ENCODE measurements at regions not wholly inside any gene's neighbourhood (a gene's known extent, or its start where the extent isn't known, plus 50 kb on each side); places are given as distances from the start of the nearest gene placed in this dataset.

GRCh38 chr16:85332175-85332574 lies 219.9 kb upstream of the CIBAR2 start:
- CTCF ChIA-PET = interaction anchor here (1.1 kb wide), 1 partner anchor 35 kb away, joined by 3 read pairs; no protein-coding TSS in a partner anchor
- Mint-ChIP-seq H3K4me3 (no peak overlapping the region), H3K4me1 (peaks cover 6% of the 10 kb centered on the region), H3K27me3 (peaks cover 28% of the 10 kb centered on the region), H3K27ac (no peak overlapping the region), H3K9me3 (ENCODE audit: low read depth) (no peaks in the 10 kb centered on the region), H3K36me3 (no peaks in the 10 kb centered on the region)
- ATAC-seq (no peak), DNase-seq (no peak)

- H3K36me3 Mint-ChIP-seq = no peaks in the 10 kb centered on the region
- H3K27ac Mint-ChIP-seq = no peak overlapping the region
- DNase-seq = no peak
- no peak for ATAC-seq
- CTCF ChIA-PET = interaction anchor here (0.8 to 0.9 kb wide), 2 partner anchors 28 to 36 kb away, joined by 3 read pairs; no protein-coding TSS in a partner anchor
- peaks cover 6% of the 10 kb centered on the region for H3K4me1 Mint-ChIP-seq
- peaks cover 20% of the 10 kb centered on the region for H3K27me3 Mint-ChIP-seq
- no peak overlapping the region for H3K4me3 Mint-ChIP-seq
- H3K9me3 Mint-ChIP-seq (ENCODE audit: low read depth) = no peaks in the 10 kb centered on the region
Observed at GRCh38 chr16:85333337-85333736, 221.1 kb upstream of the CIBAR2 start.

GRCh38 chr16:85333744-85334640 lies 221.7 kb upstream of the CIBAR2 start:
- peaks cover 20% of the 10 kb centered on the region for H3K27me3 Mint-ChIP-seq
- no peak overlapping the region for H3K4me3 Mint-ChIP-seq
- H3K27ac Mint-ChIP-seq = no peak overlapping the region
- ATAC-seq = no peak
- DNase-seq = no peak
- H3K36me3 Mint-ChIP-seq = no peaks in the 10 kb centered on the region
- H3K9me3 Mint-ChIP-seq (ENCODE audit: low read depth) = no peaks in the 10 kb centered on the region
- H3K4me1 Mint-ChIP-seq = peaks cover 6% of the 10 kb centered on the region
- CTCF ChIA-PET = interaction anchor here (0.8 to 1.1 kb wide), 4 partner anchors 27 to 32 kb away, joined by 3 read pairs; no protein-coding TSS in a partner anchor

- ATAC-seq = no peak
- CTCF ChIA-PET = interaction anchor here (0.8 to 1.1 kb wide), 3 partner anchors 28 to 33 kb away, joined by 3 read pairs; no protein-coding TSS in a partner anchor
- Mint-ChIP-seq H3K27me3 (peaks cover 17% of the 10 kb centered on the region), H3K4me3 (no peak overlapping the region), H3K4me1 (peaks cover 6% of the 10 kb centered on the region), H3K36me3 (no peaks in the 10 kb centered on the region), H3K27ac (no peak overlapping the region), H3K9me3 (ENCODE audit: low read depth) (no peaks in the 10 kb centered on the region)
- DNase-seq = no peak
Observed at GRCh38 chr16:85334718-85335583, 222.7 kb upstream of the CIBAR2 start.

GRCh38 chr16:85335584-85336491 lies 223.6 kb upstream of the CIBAR2 start:
- Mint-ChIP-seq H3K4me1 (peaks cover 2% of the 10 kb centered on the region), H3K27ac (no peak overlapping the region), H3K36me3 (no peaks in the 10 kb centered on the region), H3K9me3 (ENCODE audit: low read depth) (no peaks in the 10 kb centered on the region), H3K4me3 (no peak overlapping the region), H3K27me3 (peaks cover 11% of the 10 kb centered on the region)
- no peak for ATAC-seq
- CTCF ChIA-PET = no interaction called here
- no peak for DNase-seq

- CTCF ChIA-PET = no interaction called here
- peaks cover 2% of the 10 kb centered on the region for H3K4me1 Mint-ChIP-seq
- no peak for DNase-seq
- no peaks in the 10 kb centered on the region for H3K9me3 Mint-ChIP-seq (ENCODE audit: low read depth)
- no peak overlapping the region for H3K27ac Mint-ChIP-seq
- no peak overlapping the region for H3K4me3 Mint-ChIP-seq
- H3K27me3 Mint-ChIP-seq = peaks cover 11% of the 10 kb centered on the region
- ATAC-seq = no peak
- H3K36me3 Mint-ChIP-seq = no peaks in the 10 kb centered on the region
Observed at GRCh38 chr16:85337910-85338637, 225.8 kb upstream of the CIBAR2 start.

- H3K4me1 Mint-ChIP-seq = peaks cover 2% of the 10 kb centered on the region
- no peaks in the 10 kb centered on the region for H3K9me3 Mint-ChIP-seq (ENCODE audit: low read depth)
- no peak overlapping the region for H3K27ac Mint-ChIP-seq
- CTCF ChIA-PET = no interaction called here
- H3K36me3 Mint-ChIP-seq = no peaks in the 10 kb centered on the region
- H3K4me3 Mint-ChIP-seq = no peak overlapping the region
- peaks cover 11% of the 10 kb centered on the region for H3K27me3 Mint-ChIP-seq
- no peak for DNase-seq
- no peak for ATAC-seq
Observed at GRCh38 chr16:85338638-85338982, 226.3 kb upstream of the CIBAR2 start.

GRCh38 chr16:85338989-85339685 lies 226.9 kb upstream of the CIBAR2 start:
- no peaks in the 10 kb centered on the region for H3K9me3 Mint-ChIP-seq (ENCODE audit: low read depth)
- H3K4me3 Mint-ChIP-seq = no peak overlapping the region
- H3K4me1 Mint-ChIP-seq = peaks cover 2% of the 10 kb centered on the region
- no peak for DNase-seq
- CTCF ChIA-PET = no interaction called here
- ATAC-seq = no peak
- no peaks in the 10 kb centered on the region for H3K36me3 Mint-ChIP-seq
- H3K27ac Mint-ChIP-seq = no peak overlapping the region
- peaks cover 11% of the 10 kb centered on the region for H3K27me3 Mint-ChIP-seq

- ATAC-seq = no peak
- Mint-ChIP-seq H3K4me1 (no peaks in the 10 kb centered on the region), H3K36me3 (no peaks in the 10 kb centered on the region), H3K4me3 (no peak overlapping the region), H3K27ac (no peak overlapping the region), H3K27me3 (no peaks in the 10 kb centered on the region), H3K9me3 (ENCODE audit: low read depth) (no peaks in the 10 kb centered on the region)
- DNase-seq = no peak
- CTCF ChIA-PET = no interaction called here
Observed at GRCh38 chr16:85341972-85342695, 229.9 kb upstream of the CIBAR2 start.

GRCh38 chr16:85344502-85345128 lies 232.3 kb upstream of the CIBAR2 start:
- Mint-ChIP-seq H3K4me3 (no peak overlapping the region), H3K36me3 (no peaks in the 10 kb centered on the region), H3K9me3 (ENCODE audit: low read depth) (no peaks in the 10 kb centered on the region), H3K27ac (no peak overlapping the region), H3K27me3 (no peaks in the 10 kb centered on the region), H3K4me1 (no peaks in the 10 kb centered on the region)
- CTCF ChIA-PET = no interaction called here
- DNase-seq = no peak
- ATAC-seq = no peak

- H3K36me3 Mint-ChIP-seq = no peaks in the 10 kb centered on the region
- no peaks in the 10 kb centered on the region for H3K9me3 Mint-ChIP-seq (ENCODE audit: low read depth)
- no peak for ATAC-seq
- CTCF ChIA-PET = no interaction called here
- H3K27me3 Mint-ChIP-seq = no peaks in the 10 kb centered on the region
- H3K27ac Mint-ChIP-seq = no peak overlapping the region
- no peak for DNase-seq
- no peak overlapping the region for H3K4me3 Mint-ChIP-seq
- no peaks in the 10 kb centered on the region for H3K4me1 Mint-ChIP-seq
Observed at GRCh38 chr16:85345129-85345639, 232.9 kb upstream of the CIBAR2 start.

Measured in activated CD8-positive, alpha-beta memory T cell treated with anti-CD3 and anti-CD28 coated beads, Interleukin-2, amount 10 ng/mL, durations not matched to agents 7 days and 5 days (primary cell).